ENCODE measurements at regions not wholly inside any gene's neighbourhood (a gene's known extent, or its start where the extent isn't known, plus 50 kb on each side); places are given as distances from the start of the nearest gene placed in this dataset.

- no peak for TF ChIP-seq CTCF (tag by site-specific recombination; IDR thresholded peaks at IDR 0.05)
- no peak for TF ChIP-seq PRDM10 (tag by site-specific recombination; IDR thresholded peaks at IDR 0.05)
- TF ChIP-seq PBX3 (CRISPR knock-in tag; IDR thresholded peaks at IDR 0.05): no peak
- TF ChIP-seq ZNF692 (tag by site-specific recombination; IDR thresholded peaks at IDR 0.05): no peak
- TF ChIP-seq ZBTB26 (tag by site-specific recombination; optimal IDR thresholded peaks at IDR 0.05): no peak
Measured at GRCh38 chr14:97719931-97720330, 922.7 kb downstream of the VRK1 start.
